ENCODE measurements at regions not wholly inside any gene's neighbourhood (a gene's known extent, or its start where the extent isn't known, plus 50 kb on each side); places are given as distances from the start of the nearest gene placed in this dataset.

DNA sequence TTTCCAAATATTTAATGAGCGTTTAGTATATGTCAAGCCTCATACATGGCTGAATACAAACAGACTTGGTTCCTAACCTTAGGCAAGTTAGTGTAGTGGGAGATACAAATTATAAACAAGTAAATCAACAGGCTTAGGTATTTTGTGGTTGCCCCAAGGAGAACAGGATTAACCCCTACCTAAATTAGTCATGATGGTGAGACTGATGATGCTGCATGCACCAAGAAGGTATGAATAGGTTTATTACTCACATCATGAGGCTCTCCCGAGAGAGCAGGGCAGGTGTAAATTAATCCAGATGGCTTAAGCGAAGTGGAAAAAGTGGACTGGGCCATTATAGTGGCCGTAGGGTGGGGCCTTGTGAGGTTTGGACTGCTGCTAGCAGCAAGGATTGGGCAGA is 118.1 kb upstream of the GCFC2 start:
- TF ChIP-seq, protein P1, sequence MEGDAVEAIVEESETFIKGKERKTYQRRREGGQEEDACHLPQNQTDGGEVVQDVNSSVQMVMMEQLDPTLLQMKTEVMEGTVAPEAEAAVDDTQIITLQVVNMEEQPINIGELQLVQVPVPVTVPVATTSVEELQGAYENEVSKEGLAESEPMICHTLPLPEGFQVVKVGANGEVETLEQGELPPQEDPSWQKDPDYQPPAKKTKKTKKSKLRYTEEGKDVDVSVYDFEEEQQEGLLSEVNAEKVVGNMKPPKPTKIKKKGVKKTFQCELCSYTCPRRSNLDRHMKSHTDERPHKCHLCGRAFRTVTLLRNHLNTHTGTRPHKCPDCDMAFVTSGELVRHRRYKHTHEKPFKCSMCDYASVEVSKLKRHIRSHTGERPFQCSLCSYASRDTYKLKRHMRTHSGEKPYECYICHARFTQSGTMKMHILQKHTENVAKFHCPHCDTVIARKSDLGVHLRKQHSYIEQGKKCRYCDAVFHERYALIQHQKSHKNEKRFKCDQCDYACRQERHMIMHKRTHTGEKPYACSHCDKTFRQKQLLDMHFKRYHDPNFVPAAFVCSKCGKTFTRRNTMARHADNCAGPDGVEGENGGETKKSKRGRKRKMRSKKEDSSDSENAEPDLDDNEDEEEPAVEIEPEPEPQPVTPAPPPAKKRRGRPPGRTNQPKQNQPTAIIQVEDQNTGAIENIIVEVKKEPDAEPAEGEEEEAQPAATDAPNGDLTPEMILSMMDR (conservative IDR thresholded peaks at IDR 0.05): no peak
- no peak for TF ChIP-seq ZFX (IDR thresholded peaks at IDR 0.05)

Data from C4-2B (cell line).